ENCODE measurements at regions not wholly inside any gene's neighbourhood (a gene's known extent, or its start where the extent isn't known, plus 50 kb on each side); places are given as distances from the start of the nearest gene placed in this dataset.
"Not testable (repeated sequence)": the region's sequence is repeated elsewhere in the genome, so short reads cannot be mapped to it uniquely, and the experiment has no call there.

GRCh38 chr2:7609556-7609955 lies 692.3 kb downstream of the RNF144A start:
- no peak for DNase-seq

GRCh38 chr2:7609974-7610373 lies 692.8 kb downstream of the RNF144A start:
- no peak for DNase-seq

GRCh38 chr2:7611750-7612149 lies 694.5 kb downstream of the RNF144A start:
- DNase-seq = no peak

GRCh38 chr2:7612969-7613368 lies 695.8 kb downstream of the RNF144A start:
- no peak for DNase-seq

- DNase-seq = no peak
Observed at GRCh38 chr2:7613831-7614230, 696.6 kb downstream of the RNF144A start.

- DNase-seq = no peak
Observed at GRCh38 chr2:7618031-7618430, 700.8 kb downstream of the RNF144A start.

- no peak for DNase-seq
Observed at GRCh38 chr2:7619203-7619970, 702.2 kb downstream of the RNF144A start.

- DNase-seq = no peak
Observed at GRCh38 chr2:7620255-7620654, 703.0 kb downstream of the RNF144A start.

- no peak for DNase-seq
Observed at GRCh38 chr2:7621018-7621814, 704.0 kb downstream of the RNF144A start.

GRCh38 chr2:7625392-7626138 lies 708.4 kb downstream of the RNF144A start:
- no peak for DNase-seq

GRCh38 chr2:7626139-7626537 lies 708.9 kb downstream of the RNF144A start:
- no peak for DNase-seq

- no peak for DNase-seq
Observed at GRCh38 chr2:7627583-7627982, 710.4 kb downstream of the RNF144A start.

- DNase-seq = no peak
Observed at GRCh38 chr2:7632420-7632819, 715.2 kb downstream of the RNF144A start.

- no peak for DNase-seq
Observed at GRCh38 chr2:7633566-7634153, 716.4 kb downstream of the RNF144A start.

GRCh38 chr2:7634409-7634808 lies 717.2 kb downstream of the RNF144A start:
- DNase-seq = no peak

- no peak for DNase-seq
Observed at GRCh38 chr2:7639476-7639875, 722.3 kb downstream of the RNF144A start.

GRCh38 chr2:7641272-7641671 lies 724.1 kb downstream of the RNF144A start:
- DNase-seq = not testable (repeated sequence)

GRCh38 chr2:7646024-7646423 lies 728.8 kb downstream of the RNF144A start:
- DNase-seq = no peak

GRCh38 chr2:7646661-7647060 lies 729.4 kb downstream of the RNF144A start:
- no peak for DNase-seq

GRCh38 chr2:7648221-7648795 lies 731.1 kb downstream of the RNF144A start:
- no peak for DNase-seq

- DNase-seq = no peak
Observed at GRCh38 chr2:7649461-7650228, 732.4 kb downstream of the RNF144A start.

GRCh38 chr2:7653617-7654016 lies 736.4 kb downstream of the RNF144A start:
- no peak for DNase-seq
